Common myeloid progenitor, CD34-positive (primary cell): ENCODE measurements at regions not wholly inside any gene's neighbourhood (a gene's known extent, or its start where the extent isn't known, plus 50 kb on each side); places are given as distances from the start of the nearest gene placed in this dataset.

ENCODE experiments used
- CTCF ChIA-PET: fragments of 350-600 bp; sonication (Branson Sonifier 250); formaldehyde crosslinking; loops from one replicate; lab custom pipeline; 2021; ENCODE audit warnings: antibody characterized with exemption; lab: Charles Lee
- POLR2A ChIA-PET: fragments of 350-600 bp; sonication (Branson Sonifier 250); formaldehyde crosslinking; loops from one replicate; lab custom pipeline; 2021; ENCODE audit warnings: antibody characterized with exemption; lab: Charles Lee
- DNase-seq, 3 donors: peaks; one replicate each; pipeline versions ENCODE4 v3.0.0 to v3.0.0-alpha.2; 2013
- H3K27ac ChIP-seq, 2 experiments: 1 replicate in 1 of 2; 2 replicates in 1 of 2; pipeline ENCODE4 v1.7.0; 2013; ENCODE audit warnings: inconsistent platforms in 2 of 2, low read length in 2 of 2, mild to moderate bottlenecking in 2 of 2, low read depth in 1 of 2, moderate library complexity in 1 of 2; ENCODE audit not compliant: severe bottlenecking in 2 of 2, insufficient read depth in 1 of 2, poor library complexity in 1 of 2
- H3K27me3 ChIP-seq, 5 experiments: replicated peaks in 2 of 5; 1 replicate in 3 of 5; 2 replicates in 2 of 5; pipeline versions ENCODE4 v1.6.1 to v1.7.0; 2013; ENCODE audit warnings: low read length in 4 of 5, mild to moderate bottlenecking in 2 of 5, moderate library complexity in 2 of 5, inconsistent platforms in 1 of 5; ENCODE audit not compliant: insufficient read depth in 5 of 5, control insufficient read depth in 4 of 5
- H3K36me3 ChIP-seq, 4 experiments: 1 replicate in 2 of 4; 2 replicates in 2 of 4; pipeline versions ENCODE4 v1.6.1 to v1.7.0; 2013; ENCODE audit warnings: low read length in 3 of 4, control low read depth in 1 of 4, mild to moderate bottlenecking in 1 of 4; ENCODE audit not compliant: control insufficient read depth in 4 of 4, insufficient read depth in 4 of 4
- H3K4me1 ChIP-seq, 4 experiments: 1 replicate in 3 of 4; 2 replicates in 1 of 4; pipeline versions ENCODE4 v1.6.1 to v1.7.1; 2013; ENCODE audit warnings: low read length in 3 of 4, mild to moderate bottlenecking in 3 of 4, control low read depth in 1 of 4, inconsistent platforms in 1 of 4, moderate library complexity in 1 of 4; ENCODE audit not compliant: control insufficient read depth in 4 of 4, insufficient read depth in 4 of 4; ENCODE audit errors: control extremely low read depth in 1 of 4
- H3K4me3 ChIP-seq, 7 experiments: 1 replicate in 4 of 7; 2 replicates in 3 of 7; pipeline versions ENCODE4 v1.5.1 to v1.7.0; 2013; ENCODE audit warnings: mild to moderate bottlenecking in 7 of 7, low read length in 6 of 7, moderate library complexity in 6 of 7, inconsistent platforms in 2 of 7, low read depth in 2 of 7, control low read depth in 1 of 7; ENCODE audit not compliant: insufficient read depth in 4 of 7, control insufficient read depth in 1 of 7; ENCODE audit errors: extremely low read depth in 1 of 7
- H3K9me3 ChIP-seq, 5 experiments: 1 replicate in 4 of 5; 2 replicates in 1 of 5; pipeline versions ENCODE4 v1.6.1 to v1.7.1; 2013; ENCODE audit warnings: low read length in 4 of 5, mild to moderate bottlenecking in 2 of 5, inconsistent platforms in 1 of 5, low read depth in 1 of 5, moderate library complexity in 1 of 5; ENCODE audit not compliant: control insufficient read depth in 4 of 5, insufficient read depth in 2 of 5; ENCODE audit errors: control extremely low read depth in 1 of 5
- WGBS: methylation state at CpG from one replicate; pipeline ENCODE4 v1.1.5; 2013; ENCODE audit not compliant: insufficient coverage; 5-methylcytosine and 5-hydroxymethylcytosine counted together

DNA sequence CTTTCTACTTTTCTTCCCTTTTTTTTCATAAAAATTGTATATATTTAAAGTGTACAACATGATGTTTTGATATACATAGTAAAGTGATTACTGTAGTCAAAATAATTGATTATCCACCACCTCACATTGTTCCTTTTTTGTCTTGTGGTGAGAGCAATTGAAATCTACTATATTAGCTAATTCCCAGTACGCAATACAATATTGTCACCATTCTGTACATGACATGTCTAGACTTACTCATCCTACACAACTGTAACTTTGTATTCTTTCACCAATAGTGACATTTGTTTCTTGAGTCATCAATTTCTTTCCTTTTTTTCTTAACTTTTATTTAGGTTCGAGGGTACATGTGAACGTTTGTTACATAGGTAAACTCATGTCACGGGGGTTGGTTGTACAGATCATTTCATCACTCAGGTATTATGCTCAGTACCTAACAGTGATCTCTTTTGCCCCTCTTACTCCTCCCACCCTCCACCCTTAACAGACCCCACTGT is 265.2 kb downstream of the KCNRG start:
- no peak for DNase-seq
- H3K27ac ChIP-seq: no peak overlapping the region
- WGBS: 87% methylated on average over 3 of the region's 4 CpGs
- H3K27me3 ChIP-seq: no peaks in the 10 kb centered on the region
- CTCF ChIA-PET: no interaction called here
- H3K9me3 ChIP-seq: peaks cover 0 to 8% (median 0%) of the 10 kb centered on the region in 5 experiments
- POLR2A ChIA-PET: no interaction called here
- peaks cover 0 to 10% (median 3%) of the 10 kb centered on the region in 4 experiments for H3K4me1 ChIP-seq
- H3K36me3 ChIP-seq: no peaks in the 10 kb centered on the region
- H3K4me3 ChIP-seq: no peak overlapping the region

DNA sequence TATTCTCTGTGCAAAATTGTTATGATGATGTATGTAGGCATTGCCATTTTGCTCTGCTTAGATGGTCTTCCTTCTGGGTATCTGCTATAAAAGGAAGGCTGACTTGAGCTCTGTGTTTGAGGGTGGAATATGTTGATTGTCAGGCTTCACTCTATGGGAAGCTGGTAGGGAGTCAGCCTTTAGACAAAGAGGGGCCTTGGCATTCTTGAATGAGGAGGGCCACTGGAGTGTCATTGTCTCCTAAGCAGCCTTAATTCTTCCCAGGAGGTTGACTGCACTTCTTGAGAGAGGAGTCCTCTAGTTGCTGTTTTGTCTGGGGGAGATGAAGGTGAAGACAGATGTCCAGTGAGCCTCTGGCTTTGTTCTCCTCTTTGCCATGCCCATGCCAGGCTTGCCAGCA is 266.8 kb downstream of the KCNRG start:
- DNase-seq: no peak
- Histone ChIP-seq H3K27me3 (no peaks in the 10 kb centered on the region), H3K27ac (no peak overlapping the region), H3K4me1 (peaks cover 0 to 16% (median 3%) of the 10 kb centered on the region in 4 experiments), H3K36me3 (no peaks in the 10 kb centered on the region), H3K9me3 (peaks cover 0 to 8% (median 0%) of the 10 kb centered on the region in 5 experiments), H3K4me3 (no peak overlapping the region)
- CTCF ChIA-PET: no interaction called here
- POLR2A ChIA-PET: no interaction called here

DNA sequence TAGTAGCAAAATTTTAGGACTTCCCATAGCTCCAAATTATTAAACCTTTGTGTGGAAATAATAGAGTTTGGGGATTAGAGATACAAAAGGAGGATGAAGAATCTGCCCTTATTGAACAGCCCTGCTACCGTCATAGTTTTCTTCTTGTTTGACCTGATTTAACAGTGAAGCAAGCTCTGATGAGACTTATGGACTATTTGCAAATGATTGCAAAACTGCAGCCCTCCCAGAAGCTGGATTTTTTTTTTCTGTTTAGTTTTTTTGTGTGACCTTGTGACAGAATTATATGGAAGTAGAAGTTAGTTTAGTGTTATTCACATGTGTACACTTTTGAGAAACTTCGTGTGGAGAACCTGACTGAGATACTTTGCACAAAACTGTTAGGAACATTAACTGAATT is 267.8 kb downstream of the KCNRG start:
- WGBS: 100% methylated on average over 1 of the region's 2 CpGs
- H3K4me3 ChIP-seq: no peak overlapping the region
- peaks cover 0 to 16% (median 3%) of the 10 kb centered on the region in 4 experiments for H3K4me1 ChIP-seq
- H3K9me3 ChIP-seq: peaks cover 0 to 8% (median 0%) of the 10 kb centered on the region in 5 experiments
- no peak for DNase-seq
- no peaks in the 10 kb centered on the region for H3K36me3 ChIP-seq
- CTCF ChIA-PET: interaction anchor here (0.6 kb wide), 1 partner anchor 982 kb away, joined by 3 read pairs; no protein-coding TSS in a partner anchor
- H3K27me3 ChIP-seq: no peaks in the 10 kb centered on the region
- H3K27ac ChIP-seq: no peak overlapping the region
- POLR2A ChIA-PET: no interaction called here

DNA sequence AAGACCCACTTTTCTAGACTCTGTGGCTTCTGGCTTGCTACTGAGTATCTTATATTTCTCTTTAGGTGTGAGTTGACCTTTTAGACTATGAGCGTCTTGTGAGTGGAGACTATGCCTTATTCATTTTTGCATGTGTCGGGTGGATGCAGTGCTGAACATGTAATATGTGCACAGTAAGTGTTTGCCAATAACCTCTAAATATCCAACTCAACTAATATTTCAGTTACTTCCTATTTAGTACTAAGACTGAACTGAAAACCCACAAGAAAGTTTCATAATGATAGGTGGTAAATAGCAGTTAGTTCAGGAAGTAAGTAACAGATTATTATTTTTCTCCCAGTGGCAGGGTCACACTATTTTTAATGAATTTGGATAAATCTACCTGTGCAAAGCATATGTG is 269.3 kb downstream of the KCNRG start:
- CTCF ChIA-PET: no interaction called here

DNA sequence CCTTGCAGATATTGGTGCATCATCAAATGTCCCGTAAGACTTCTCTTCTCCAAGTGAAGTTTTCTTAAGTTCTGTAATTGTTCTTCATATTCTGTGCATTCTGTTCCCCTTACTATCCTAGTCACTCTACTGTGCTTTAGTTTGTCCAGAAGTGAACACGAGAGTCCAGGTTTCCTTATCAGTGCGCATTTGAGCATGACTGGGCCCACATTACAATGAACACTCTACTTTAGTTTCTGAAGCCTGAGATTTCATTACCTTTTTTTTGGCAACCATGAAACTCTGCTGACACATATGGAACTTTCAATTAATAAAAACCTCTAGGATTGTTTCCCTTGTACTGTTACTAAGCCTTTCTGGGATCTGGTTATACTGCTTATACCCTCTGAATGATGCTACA is 270.0 kb downstream of the KCNRG start:
- Histone ChIP-seq H3K27ac (no peak overlapping the region), H3K27me3 (no peaks in the 10 kb centered on the region), H3K36me3 (no peaks in the 10 kb centered on the region), H3K4me3 (no peak overlapping the region), H3K9me3 (peaks cover 0 to 14% (median 0%) of the 10 kb centered on the region in 5 experiments), H3K4me1 (peaks cover 0 to 16% (median 3%) of the 10 kb centered on the region in 4 experiments)
- POLR2A ChIA-PET: no interaction called here
- CTCF ChIA-PET: no interaction called here
- no peak for DNase-seq
- 100% methylated on average over 2 of the region's 3 CpGs for WGBS

More for the DNA sequence above, 269.3 kb downstream of the KCNRG start:
- Histone ChIP-seq H3K27ac (no peak overlapping the region), H3K36me3 (no peaks in the 10 kb centered on the region), H3K27me3 (no peaks in the 10 kb centered on the region), H3K4me3 (no peak overlapping the region), H3K4me1 (peaks cover 0 to 16% (median 3%) of the 10 kb centered on the region in 4 experiments), H3K9me3 (peaks cover 0 to 12% (median 0%) of the 10 kb centered on the region in 5 experiments)
- POLR2A ChIA-PET: no interaction called here
- peak in 1 of 3 donors; percentile 23 for DNase-seq
- no CpG with 5 or more reads among the region's 2 CpGs for WGBS

DNA sequence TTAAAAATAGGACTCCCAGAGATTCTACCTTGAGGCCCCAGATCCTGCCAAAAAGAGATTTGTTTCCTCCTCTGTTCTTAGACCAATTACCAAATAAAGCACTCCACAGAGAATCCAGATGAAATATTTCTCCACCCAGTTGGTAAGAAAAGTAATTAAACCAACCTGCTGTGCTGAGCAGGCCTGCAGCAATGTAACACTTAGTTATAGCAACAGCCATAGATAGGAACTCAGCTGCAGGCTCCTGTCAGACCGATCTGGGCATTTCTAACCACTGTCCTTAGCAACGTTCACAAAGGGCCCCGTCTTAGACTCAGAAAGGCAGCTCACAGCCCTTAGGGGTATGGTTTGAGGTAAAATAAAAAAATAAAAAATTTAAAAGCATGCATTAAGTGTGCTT is 271.1 kb downstream of the KCNRG start:
- no peak overlapping the region for H3K4me3 ChIP-seq
- no peak for DNase-seq
- H3K9me3 ChIP-seq: peaks cover 0 to 14% (median 0%) of the 10 kb centered on the region in 5 experiments
- ChIA-PET CTCF (no interaction called here), POLR2A (no interaction called here)
- H3K36me3 ChIP-seq: no peaks in the 10 kb centered on the region
- no peak overlapping the region for H3K27ac ChIP-seq
- peaks cover 0 to 16% (median 3%) of the 10 kb centered on the region in 4 experiments for H3K4me1 ChIP-seq
- 93% methylated on average over 2 of the region's 3 CpGs for WGBS
- no peaks in the 10 kb centered on the region for H3K27me3 ChIP-seq

DNA sequence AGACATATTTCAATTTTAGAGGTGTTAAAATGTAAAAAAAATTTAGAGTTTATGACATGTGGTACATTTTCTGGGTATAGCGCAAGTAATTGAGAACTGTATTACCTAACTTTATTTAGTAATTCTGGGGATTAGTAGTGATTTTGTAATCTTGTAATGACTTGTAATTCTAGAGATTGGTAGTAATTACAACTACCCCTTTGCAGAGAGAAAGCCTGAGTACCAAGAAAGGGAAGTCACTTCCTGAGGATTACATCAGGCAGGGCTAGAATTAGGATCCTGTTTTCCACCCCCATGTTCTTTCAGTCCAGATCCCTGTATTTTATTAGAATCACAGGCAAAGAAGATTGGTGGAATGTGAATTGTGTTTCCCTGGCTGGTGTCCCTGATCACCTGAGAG is 274.9 kb downstream of the KCNRG start:
- CTCF ChIA-PET: no interaction called here
- POLR2A ChIA-PET: no interaction called here
- WGBS: no CpG with 5 or more reads among the region's 1 CpG
- H3K4me1 ChIP-seq: peaks cover 0 to 7% (median 0%) of the 10 kb centered on the region in 4 experiments
- DNase-seq: peak in 2 of 3 donors; percentile 5 to 11
- H3K27me3 ChIP-seq: no peaks in the 10 kb centered on the region
- H3K9me3 ChIP-seq: peaks cover 0 to 6% (median 0%) of the 10 kb centered on the region in 5 experiments
- no peaks in the 10 kb centered on the region for H3K36me3 ChIP-seq
- no peak overlapping the region for H3K4me3 ChIP-seq
- no peak overlapping the region for H3K27ac ChIP-seq
